Erythroblast (primary cell): ENCODE measurements at regions not wholly inside any gene's neighbourhood (a gene's known extent, or its start where the extent isn't known, plus 50 kb on each side); places are given as distances from the start of the nearest gene placed in this dataset.

Experiments used
- GATA1 ChIP-seq: IDR thresholded peaks from 2 replicates; pipeline ENCODE4 v1.6.1; 2011; ENCODE audit warnings: low read depth, mild to moderate bottlenecking, control low read depth, low read length, moderate library complexity
- POLR2A ChIP-seq: IDR thresholded peaks from 2 replicates; pipeline ENCODE4 v1.6.1; 2011; ENCODE audit warnings: mild to moderate bottlenecking, low read length

DNA sequence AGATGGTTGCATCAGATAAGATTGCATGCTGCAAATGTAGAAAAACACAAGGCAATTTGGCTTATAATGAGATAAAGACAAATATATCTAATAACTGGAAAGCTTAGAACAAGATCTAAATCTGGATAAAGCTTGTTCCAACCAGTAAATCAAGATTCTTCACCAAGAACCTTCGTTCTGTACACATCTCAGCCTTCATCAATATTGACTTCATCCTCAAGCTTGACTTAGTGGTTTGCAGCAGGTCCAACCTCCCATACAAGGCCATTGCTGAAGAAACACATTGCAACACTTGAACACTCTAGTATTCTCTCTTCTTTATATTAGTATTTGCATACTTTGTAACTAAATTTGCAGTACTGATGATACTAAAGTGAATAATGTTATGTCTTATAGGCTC lies 407.6 kb downstream of the TLL1 start:
- TF ChIP-seq POLR2A (no peak), GATA1 (no peak)
